Medulla oblongata (tissue), 1 donor: ENCODE measurements at regions not wholly inside any gene's neighbourhood (a gene's known extent, or its start where the extent isn't known, plus 50 kb on each side); places are given as distances from the start of the nearest gene placed in this dataset.
"Not testable (repeated sequence)": the region's sequence is repeated elsewhere in the genome, so short reads cannot be mapped to it uniquely, and the experiment has no call there.

Experiments used
- DNase-seq: peaks from one replicate; pipeline ENCODE4 v3.0.0-alpha.2; 2015; ENCODE audit errors: extremely low spot score

DNA sequence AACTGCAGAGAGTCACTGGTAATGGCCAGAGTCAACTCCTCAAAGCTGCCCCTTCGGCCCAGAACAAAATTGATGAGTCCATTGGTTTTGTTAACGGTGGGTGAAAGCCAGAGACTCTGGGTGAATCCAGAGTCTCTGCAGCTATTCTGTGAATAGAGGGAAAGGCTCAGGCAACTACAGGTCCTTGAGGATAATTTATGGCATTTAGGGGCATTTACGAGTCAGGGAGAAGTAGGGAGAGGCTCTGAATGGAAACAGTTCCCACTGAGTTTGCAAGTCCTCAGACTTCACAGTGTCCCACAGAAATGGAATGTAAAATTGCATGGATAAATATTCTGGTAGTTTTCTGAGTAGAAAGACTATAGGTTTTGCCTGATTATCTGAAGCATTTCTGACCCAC, 257.8 kb downstream of the SEC61B start:
- DNase-seq = no peak

DNA sequence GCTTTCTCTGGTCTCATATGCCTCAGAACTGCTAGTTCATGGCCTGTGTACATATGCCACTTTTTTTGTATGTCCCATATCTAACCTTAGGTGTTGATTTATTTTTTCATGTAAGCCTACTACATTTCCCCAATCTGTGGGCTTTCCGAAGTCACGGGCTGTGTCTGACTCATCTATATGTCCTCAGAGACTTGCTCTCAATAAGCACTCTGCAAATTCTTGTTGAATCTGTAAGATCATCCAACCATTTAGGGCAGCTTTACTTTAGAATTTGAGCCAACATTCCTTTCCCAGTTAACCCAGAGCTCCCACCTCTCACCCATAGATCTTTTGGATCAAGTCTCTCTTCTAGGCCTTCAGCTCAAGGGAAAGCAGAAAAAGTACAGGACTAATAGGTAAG, 263.4 kb downstream of the SEC61B start:
- DNase-seq = no peak

DNA sequence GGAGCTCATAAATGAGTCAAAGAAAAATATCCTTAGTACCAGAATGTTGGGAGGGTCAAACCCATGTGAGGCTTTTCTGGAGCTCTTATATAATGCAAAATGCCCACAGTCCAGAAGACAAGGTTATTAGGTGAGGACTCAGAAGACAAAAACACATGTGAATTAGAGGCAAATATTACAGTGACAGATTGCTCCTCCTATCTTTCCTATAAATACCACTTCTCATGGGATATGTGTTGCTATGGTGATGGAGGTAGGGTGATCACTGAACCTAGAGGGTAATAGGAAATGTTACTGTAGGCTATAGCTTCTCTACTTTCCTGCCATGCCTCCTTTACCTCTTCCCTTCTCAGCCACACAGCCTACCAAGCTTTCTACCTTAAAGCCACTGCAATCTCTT, 264.6 kb downstream of the SEC61B start:
- DNase-seq = no peak

DNA sequence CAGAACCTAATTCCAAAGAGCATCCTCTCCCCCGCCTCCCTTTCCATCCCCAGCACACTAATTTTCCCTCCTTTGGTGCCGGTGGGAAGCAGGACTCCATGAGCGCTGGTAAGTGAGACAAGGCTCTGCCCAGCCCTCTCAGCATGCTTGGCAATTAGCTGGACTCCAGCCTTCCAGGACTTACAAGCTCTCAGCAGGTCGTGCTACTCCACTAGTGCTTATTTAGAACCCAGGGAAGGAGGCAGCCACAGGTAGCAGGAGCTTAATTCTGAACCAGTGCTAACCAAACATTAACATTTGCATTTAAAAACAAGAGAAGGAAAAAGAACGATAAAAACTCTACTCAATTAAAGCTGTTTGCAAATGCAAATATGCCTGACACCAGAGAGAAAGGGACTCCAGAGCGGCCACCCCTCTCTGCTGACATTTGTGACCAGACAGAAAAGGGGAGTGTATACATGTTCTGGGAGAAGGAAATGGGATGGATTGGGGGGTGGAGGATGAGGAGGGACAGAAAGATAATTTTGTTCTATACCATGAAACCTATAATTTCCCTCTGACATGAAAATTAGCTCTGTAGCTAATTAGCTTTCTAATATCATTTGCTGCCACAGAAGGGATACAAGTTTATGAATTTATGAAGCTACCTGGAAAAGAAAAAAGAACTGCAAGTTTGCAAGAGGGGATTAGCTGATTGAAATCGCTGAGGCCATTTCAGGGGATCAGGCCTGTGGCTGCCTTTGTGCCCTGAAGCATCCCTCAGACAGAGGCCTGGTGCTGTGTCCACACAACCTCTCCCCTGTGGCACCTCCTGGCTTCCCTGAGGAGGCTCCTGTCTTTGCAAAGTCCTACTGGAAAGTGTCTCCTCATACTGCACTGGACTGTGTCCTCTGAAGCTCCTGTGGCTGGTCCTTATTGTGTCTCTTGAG, 266.3 kb downstream of the SEC61B start:
- no peak for DNase-seq

DNA sequence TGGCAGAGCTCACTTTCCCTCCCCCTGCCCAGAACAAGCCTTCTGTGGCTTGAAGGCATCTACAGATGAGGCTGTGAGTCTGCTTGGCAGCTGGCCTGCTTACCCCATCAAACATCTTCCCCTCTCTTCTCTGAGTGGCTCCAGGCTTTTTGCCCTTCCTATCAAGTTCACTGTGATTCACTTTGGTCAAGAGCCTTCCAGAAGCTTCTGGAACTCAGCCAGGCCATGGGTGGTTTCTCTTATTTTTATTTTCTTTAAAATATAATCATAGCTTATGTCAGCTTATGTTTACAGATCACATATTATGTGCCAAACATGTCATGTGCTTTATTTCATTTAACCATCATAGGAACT, 267.0 kb downstream of the SEC61B start:
- no peak for DNase-seq

DNA sequence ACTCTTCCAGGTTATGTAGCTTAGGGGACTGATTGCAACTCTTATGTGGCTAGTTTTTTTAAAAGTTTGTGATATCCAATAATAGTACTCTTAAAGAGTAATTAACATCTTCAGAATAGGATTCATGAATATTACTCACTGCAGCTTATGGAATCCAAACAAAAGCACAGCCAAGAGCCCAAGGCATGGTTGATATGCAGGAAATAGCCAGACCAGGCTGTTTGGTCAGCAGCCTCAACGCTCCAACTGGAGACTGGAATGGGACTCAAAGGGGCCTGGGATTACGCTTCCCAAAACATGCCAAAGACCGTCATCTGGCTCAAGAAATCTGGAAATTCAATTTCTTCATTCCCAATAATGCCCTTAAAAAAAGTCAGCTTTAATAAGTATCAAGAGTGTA, 268.6 kb downstream of the SEC61B start:
- no peak for DNase-seq

DNA sequence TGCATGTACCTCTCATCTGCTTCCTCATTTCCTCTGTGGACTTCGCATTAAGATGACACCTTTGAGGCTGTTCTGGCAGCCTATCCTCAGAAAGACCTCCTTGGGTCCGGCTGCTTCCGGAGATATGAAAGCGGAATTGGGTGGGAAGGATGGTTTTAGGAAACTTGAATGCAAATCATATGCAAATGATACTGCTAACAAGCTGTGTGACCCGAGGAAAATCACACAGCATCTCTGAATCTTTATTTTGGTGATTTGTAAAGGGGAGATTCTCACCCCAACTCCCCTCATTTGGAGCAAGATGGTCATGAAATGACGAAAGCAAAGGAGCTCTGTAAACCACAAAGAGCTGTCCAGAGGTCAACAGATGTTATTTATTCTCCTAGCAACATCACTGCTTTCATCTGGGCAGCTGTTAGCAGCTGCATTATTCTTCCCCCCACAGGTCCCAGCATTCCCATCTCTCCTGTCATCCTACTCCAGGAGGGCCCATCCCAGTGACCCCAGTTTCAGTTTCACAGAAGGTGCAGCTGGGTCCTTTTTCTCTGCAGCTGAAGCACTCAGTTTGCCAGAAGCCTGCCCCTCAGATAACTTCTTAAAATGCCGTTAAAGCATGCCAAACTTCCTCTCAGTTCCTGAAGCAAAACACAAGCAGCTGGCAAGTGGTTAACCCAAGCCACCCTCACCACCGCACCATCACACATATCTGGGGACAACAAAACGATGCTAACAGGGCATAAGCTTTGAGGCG, 269.5 kb downstream of the SEC61B start:
- DNase-seq = no peak

DNA sequence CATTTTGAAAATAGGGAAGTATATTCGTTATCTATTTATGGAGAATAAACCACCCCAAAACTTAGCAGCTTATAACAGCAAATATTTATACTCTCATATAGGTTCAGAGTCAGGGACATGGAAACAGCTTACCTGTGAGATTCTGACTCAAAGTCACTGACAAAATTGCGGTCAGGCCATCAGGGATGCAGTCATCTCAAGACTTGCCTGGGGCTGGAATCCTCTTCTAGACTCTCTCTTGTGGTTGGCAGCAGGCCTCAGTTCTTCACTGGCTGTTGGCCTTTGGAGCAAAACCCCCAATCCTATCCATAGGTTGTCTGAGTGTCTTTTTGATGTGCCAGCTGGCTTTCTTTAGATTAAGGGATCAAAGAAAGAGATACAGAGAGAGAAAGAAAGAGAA, 275.6 kb downstream of the SEC61B start:
- DNase-seq = no peak

DNA sequence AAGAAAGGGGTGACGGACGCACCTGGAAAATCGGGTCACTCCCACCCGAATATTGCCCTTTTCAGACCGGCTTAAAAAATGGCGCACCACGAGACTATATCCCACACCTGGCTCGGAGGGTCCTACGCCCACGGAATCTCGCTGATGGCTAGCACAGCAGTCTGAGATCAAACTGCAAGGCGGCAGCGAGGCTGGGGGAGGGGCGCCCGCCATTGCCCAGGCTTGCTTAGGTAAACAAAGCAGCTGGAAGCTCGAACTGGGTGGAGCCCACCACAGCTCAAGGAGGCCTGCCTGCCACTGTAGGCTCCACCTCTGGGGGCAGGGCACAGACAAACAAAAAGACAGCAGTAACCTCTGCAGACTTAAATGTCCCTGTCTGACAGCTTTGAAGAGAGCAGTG, 276.9 kb downstream of the SEC61B start:
- not testable (repeated sequence) for DNase-seq

DNA sequence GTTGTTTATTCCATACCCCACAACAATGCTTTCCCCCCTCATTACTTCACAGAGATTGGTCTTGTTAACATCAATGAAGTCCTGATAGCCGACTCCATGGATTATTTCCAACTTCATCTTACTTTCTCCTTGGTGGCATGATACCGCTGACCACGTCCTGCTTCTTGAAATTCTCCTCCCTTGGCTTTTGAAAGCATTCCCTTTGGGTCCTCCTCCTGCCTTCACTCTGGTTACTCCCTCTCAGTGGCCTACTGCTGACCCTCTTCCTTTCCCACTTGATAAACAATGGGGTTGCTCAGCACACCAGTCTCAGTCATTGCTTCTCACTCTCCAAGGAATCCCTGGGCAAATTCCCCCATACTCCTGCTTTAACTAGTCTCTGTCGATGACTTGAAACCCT, 283.9 kb downstream of the SEC61B start:
- DNase-seq = no peak

DNA sequence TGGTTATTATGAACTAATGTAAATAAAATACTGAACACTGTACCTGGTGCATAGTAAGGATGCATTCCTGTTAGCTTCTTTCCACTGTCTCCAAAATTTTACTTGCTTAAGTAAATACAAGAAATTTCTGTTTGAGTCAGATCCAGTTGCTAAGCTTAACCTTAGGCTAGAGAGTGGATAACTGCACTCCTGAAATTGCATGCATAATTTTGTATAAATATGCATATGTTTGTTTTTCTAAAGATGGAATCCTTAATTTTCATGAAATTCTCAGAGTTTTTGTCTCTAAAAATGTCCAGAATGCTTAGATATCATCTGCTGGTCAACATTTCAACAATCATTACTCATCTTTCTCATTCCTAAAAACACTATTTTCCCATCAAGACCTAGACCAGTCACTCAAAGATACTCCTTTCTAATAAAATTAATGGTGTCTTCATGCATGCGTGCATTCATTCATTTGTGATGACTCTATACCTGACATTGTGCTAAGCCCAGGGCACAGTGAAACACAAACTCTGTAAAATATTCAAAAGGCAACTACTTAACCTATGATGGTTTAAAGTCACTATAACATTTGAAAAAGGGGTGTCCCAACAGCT, 284.8 kb downstream of the SEC61B start:
- DNase-seq = no peak

DNA sequence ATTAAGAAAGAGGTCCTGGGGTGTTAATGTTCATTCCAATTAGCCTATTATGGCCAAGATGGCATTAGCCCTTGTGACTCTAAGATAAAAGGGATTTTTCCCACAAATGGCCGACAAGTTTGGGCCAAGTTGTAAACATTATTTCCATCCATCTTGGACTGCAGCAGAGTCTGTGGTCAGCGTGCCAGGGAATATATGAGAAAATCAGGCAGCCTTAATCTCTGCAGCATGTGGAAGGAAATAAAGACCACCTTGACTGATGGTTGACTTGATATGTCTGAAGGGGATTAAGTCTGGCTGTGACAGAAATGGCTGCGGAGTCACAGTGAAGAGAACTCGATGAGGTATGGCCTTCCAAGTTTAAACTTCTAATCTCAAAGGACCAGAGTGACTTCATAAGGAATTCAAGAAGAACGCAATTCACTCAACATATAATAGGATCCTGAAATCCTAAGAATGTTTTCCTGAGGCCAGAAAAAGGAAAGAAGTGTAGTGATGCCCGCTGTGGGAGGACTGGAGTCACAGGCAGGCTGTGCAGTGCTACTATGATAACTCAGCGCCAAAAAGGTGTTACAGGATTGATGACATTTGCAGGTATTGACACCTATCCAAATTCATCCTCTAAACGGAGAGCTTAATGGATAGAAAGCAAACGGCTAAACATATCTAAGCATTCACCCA, 287.1 kb downstream of the SEC61B start:
- DNase-seq = no peak

DNA sequence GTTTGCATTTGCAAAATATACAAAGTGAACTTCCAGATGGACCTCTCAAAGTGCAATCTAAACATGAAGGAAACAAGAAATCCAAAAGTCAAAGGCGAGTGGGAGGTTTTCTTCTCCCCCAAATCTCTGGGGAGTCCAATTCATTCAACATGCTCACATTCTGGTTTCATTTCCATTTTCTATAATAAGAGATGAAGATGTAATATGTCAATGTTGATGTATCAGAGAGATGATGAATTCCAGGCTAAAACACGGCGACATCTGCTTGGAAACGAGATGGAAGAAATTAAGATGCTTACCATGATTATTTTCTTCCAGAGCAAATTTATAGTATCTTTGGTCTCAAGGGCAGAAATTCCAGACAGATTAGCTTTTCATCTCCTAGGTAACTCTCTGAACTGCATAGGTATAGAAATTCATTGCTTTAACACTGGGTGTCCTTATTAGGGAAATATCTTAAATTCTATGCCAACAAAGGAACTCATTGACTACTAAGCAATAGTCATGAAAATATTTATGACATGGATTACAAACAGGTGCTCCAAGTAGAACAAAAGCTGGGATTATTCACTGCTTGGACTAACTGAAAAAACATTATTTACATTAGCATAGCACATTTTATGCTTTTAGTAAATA, 287.9 kb downstream of the SEC61B start:
- no peak for DNase-seq

DNA sequence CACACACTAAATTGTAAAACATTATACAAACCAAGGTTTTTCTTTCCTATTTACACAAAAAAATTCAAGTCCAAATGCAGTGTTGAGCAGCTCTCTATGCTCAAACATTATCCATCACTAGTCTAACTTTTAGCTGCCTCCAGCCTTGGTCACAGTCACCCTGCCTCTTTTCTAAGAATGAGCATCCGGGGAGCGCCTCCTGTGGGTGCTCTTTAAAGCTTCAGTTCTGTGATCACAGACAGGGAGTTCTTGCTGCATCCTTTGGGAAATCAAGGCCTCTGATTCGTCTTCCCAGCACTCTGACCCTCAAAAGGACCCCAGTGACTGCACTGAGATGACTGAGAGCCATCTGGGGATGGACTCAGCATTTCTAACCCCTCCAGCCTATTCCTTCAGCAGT, 289.6 kb downstream of the SEC61B start:
- DNase-seq = no peak

DNA sequence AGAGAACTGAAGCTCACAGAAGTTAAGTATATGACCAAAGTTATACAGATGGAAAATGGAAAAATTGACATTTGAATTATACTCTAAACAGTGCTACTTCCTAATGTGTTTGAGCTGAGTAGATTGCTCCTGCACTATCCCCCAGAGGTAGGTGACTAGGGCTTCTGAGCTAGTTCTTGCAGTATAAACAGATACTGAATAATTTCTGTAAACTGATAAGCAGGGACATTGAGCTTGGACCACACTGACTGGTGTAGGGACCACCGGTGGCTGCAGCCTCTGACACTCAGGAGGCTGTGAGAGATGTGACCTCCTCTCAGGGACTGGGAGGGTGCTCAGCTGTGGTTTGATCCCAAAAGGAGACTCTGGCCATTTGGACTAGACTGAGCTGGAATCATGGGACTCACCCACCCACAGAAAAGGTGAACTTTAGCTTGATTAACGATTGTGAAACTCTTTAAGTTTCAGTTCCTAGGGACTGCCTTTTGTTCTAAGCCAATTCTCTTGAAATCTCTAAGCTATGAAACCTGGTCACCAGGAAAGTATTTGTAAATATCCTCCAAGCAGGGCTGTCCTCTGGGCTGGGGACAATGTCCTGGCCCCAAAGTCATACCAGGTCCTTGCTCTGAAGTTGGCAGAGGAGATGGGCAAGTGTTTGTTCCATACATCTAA, 291.5 kb downstream of the SEC61B start:
- DNase-seq = peak; percentile 53

DNA sequence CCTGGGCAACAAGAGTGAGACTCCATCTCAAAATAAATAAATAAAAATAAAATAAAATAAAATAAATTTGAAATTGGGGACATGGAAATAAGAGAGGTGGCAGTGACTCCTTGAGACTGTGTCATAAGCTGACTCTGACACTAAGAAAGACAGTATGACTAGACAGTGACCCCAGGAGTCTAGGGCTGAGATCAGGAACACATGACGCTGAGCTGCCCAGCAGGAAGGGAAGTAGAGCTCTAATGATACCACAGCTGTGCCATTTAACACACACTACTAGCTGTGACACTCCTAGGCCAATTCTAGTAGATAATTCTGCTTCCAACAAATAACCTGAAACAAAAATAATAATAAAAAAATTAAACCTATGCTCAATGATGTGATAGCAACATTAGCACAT, 293.0 kb downstream of the SEC61B start:
- peak; percentile 56 for DNase-seq

DNA sequence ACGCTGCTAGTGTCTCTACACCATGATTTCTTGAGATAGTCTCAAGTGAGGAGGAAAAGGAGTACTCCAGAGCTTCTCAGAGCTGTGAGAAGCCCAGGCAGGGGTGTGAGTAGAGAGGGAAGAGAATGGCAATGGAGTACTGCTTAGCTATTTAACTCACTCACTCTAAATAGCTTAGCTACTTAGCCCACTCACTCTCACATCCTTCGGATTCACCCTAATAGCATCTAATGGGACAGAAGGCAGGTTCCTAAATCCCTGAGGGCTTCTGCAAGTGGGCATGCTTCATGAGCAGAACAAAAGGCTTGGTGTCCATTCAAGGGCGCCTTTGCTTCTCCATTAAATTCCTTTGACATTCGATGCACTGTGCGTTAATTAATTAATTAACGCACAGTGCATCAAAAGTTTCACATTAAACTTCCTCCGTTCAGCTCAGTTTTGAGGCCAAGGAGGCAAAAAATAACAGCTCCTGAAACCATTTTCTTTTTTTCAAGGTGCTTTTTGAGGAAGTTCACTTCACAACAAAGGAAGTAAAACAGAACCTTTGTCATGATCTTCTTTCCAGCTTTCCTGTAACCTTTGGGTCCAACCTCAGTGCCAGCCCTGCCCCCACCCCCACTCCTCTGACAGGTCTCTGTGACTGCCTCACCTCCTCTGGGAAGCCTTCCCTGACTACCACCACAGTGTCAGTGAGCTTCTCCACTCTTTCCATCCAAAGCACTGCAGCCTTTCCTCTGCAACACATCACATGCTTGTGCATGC, 294.0 kb downstream of the SEC61B start:
- DNase-seq = no peak

DNA sequence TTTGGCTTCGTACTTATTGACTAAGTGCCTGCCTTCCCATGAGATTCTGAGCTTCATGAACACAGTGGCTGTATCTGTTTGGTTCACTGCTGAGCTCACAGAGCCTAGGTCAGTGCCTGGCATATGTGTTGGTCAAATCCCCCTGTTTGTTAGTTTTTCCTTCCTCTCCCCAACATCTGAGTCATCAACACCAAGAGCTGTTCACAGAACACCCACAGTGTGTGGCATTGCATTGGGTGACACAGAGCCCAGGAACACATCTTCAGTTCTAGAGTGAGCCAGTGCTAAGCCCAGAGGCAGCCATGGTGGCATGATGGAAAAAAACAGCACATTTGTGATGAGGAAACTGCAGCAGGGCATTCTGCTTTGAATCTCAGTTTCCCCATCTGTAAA, 294.6 kb downstream of the SEC61B start:
- no peak for DNase-seq

DNA sequence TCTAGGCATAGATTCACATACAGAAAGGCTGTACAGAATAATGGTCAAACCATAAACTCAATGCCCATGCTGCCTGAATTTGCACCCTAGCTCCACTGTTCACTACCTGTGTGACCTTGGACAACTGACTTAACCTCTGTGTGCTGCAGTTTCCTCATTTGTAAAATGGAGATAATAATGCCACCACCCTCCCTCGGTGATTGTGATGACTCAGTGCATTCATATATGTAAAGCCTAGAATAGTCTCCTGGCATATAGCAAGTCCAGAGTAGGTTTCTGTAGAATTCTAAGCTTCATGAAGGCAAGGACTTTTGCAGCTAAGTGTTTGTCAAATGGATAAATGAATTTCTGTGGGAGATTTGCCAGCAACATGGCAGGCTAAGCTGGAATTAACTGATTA, 297.8 kb upstream of the NR4A3 start:
- no peak for DNase-seq

DNA sequence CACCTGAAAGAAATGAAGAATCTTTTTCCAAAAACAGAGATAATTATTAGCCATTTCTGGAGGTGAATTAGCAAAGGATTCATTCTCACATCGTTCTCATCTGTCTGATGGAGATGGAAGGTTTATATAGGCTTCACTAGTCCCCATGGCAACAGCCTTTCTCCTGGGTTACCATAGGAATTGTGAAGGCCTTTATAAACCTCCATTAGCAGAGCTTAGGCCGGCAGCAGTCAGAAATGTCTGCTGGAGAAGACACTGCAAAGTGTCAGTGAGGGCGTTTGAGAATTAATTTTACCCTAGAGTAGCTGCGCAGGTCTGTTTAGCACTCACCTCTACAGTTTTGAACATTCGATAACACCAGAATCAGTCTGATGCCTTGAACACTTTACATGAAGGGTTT, 290.4 kb upstream of the NR4A3 start:
- no peak for DNase-seq
